ENCODE measurements at regions not wholly inside any gene's neighbourhood (a gene's known extent, or its start where the extent isn't known, plus 50 kb on each side); places are given as distances from the start of the nearest gene placed in this dataset.

GRCh38 chr19:16013851-16014840, 62.1 kb upstream of the TPM4 start:
- H3K4me3 ChIP-seq (ENCODE audit: low read length in 2 of 2) = no peak overlapping the region
- no peaks in the 10 kb centered on the region for H3K4me1 ChIP-seq (ENCODE audit: control insufficient read depth in 1 of 2, insufficient read depth in 2 of 2, low read length in 2 of 2)
- H3K36me3 ChIP-seq (ENCODE audit: control insufficient read depth in 1 of 2, insufficient read depth in 2 of 2, low read length in 1 of 2) = no peaks in the 10 kb centered on the region
- ATAC-seq (ENCODE audit: low FRiP score) (no peak), DNase-seq (peak in 1 of 2 donors; percentile 60)
- no peaks in the 10 kb centered on the region for H3K27me3 ChIP-seq (ENCODE audit: control insufficient read depth in 1 of 2, insufficient read depth in 2 of 2, low read length in 1 of 2)
- intact Hi-C loops (cut with DNase I) = no loop called here
- no peak overlapping the region for H3K27ac ChIP-seq (ENCODE audit: low read depth in 1 of 2, low read length in 2 of 2)
- no peaks in the 10 kb centered on the region for H3K9me3 ChIP-seq (ENCODE audit: control insufficient read depth, low read length)
- 96% methylated on average over 31 of the region's 31 CpGs for WGBS, 2 donors

DNA sequence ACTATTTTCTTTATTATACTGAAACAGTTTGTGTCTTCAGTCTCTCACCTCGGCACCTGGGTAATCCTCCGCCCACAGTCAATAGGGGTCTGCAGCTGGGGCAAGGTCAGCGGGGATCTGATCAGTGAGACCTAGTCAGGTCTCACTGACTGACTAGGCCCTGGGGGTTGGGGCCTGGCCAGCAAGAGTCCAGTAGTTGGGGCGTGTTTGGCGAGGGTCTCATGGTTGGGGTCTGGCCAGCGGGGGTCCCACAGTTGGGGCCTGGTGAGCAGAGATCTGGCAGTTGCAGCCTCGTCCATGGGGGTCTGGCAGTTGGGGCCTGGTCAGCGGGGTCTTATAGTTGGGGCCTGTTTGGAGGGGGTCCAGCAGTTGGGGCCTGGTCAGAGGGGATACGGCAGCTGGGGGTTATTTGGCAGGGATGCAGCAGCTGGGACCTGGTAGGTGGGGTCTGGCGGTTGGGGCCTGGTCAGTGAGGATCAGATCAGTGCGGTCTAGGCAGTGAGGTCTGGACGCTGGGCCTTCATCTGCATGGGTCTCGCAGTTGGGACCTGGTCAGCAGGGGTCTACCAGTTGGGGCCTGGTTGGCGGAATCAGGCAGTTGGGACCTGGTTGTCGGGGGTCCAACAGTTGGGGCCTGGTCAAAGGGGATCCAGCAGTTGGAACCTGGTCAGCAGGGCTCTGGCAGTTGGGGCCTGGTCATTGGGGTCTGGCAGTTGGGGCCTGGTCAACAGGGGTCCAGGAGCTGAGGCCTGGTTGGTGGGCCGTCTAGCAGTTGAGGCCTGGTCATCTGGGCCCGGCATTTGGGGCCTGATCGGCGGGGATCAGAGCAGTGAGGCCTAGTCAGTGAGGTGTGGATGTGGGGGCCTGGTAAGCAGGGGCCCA, 61.1 kb upstream of the TPM4 start:
- DNase-seq (peak in 1 of 2 donors; percentile 67), ATAC-seq (ENCODE audit: low FRiP score) (no peak)
- no peaks in the 10 kb centered on the region for H3K36me3 ChIP-seq (ENCODE audit: control insufficient read depth in 1 of 2, insufficient read depth in 2 of 2, low read length in 1 of 2)
- H3K4me3 ChIP-seq (ENCODE audit: low read length in 2 of 2) = no peak overlapping the region
- intact Hi-C loops (cut with DNase I) = no loop called here
- no peaks in the 10 kb centered on the region for H3K4me1 ChIP-seq (ENCODE audit: control insufficient read depth in 1 of 2, insufficient read depth in 2 of 2, low read length in 2 of 2)
- H3K9me3 ChIP-seq (ENCODE audit: control insufficient read depth, low read length) = no peaks in the 10 kb centered on the region
- H3K27me3 ChIP-seq (ENCODE audit: control insufficient read depth in 1 of 2, insufficient read depth in 2 of 2, low read length in 1 of 2) = no peaks in the 10 kb centered on the region
- WGBS, 2 donors = 92 to 95% methylated on average over 19 of the region's 19 CpGs
- H3K27ac ChIP-seq (ENCODE audit: low read depth in 1 of 2, low read length in 2 of 2) = no peak overlapping the region

DNA sequence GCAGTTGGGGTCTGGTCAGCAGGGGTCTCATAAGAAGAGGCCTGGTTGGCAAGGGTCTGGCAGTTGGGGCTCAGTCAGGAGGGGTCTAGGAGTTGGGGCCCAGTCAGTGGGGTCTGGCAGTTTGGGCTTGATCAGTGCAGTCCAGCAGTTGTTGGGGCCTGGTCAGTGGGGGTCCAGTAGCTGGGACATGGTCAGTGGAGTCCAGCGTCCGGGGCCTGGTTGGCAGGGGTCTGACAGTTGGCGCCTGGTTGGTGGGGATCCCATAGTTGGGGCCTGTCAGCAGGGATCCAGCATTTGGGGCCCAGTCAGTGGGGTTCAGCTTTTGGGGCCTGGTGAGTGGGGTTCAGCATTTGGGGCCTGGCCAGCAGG, 60.5 kb upstream of the TPM4 start:
- WGBS, 2 donors = 81 to 89% methylated on average over 3 of the region's 3 CpGs
- intact Hi-C loops (cut with DNase I) = no loop called here

GRCh38 chr19:16016226-16017137, 59.8 kb upstream of the TPM4 start:
- intact Hi-C loops (cut with DNase I) = no loop called here
- Histone ChIP-seq H3K9me3 (ENCODE audit: control insufficient read depth, low read length) (no peaks in the 10 kb centered on the region), H3K36me3 (ENCODE audit: control insufficient read depth in 1 of 2, insufficient read depth in 2 of 2, low read length in 1 of 2) (no peaks in the 10 kb centered on the region), H3K4me1 (ENCODE audit: control insufficient read depth in 1 of 2, insufficient read depth in 2 of 2, low read length in 2 of 2) (no peaks in the 10 kb centered on the region), H3K27ac (ENCODE audit: low read depth in 1 of 2, low read length in 2 of 2) (no peak overlapping the region), H3K27me3 (ENCODE audit: control insufficient read depth in 1 of 2, insufficient read depth in 2 of 2, low read length in 1 of 2) (no peaks in the 10 kb centered on the region), H3K4me3 (ENCODE audit: low read length in 2 of 2) (no peak overlapping the region)
- 89 to 90% methylated on average over 15 of the region's 15 CpGs for WGBS, 2 donors
- DNase-seq (peak in 1 of 2 donors; percentile 65), ATAC-seq (ENCODE audit: low FRiP score) (no peak)

More for the DNA sequence above, 60.5 kb upstream of the TPM4 start:
- DNase-seq = peak in 1 of 2 donors; percentile 66
- no peaks in the 10 kb centered on the region for H3K27me3 ChIP-seq (ENCODE audit: control insufficient read depth in 1 of 2, insufficient read depth in 2 of 2, low read length in 1 of 2)
- no peaks in the 10 kb centered on the region for H3K9me3 ChIP-seq (ENCODE audit: control insufficient read depth, low read length)
- H3K36me3 ChIP-seq (ENCODE audit: control insufficient read depth in 1 of 2, insufficient read depth in 2 of 2, low read length in 1 of 2) = no peaks in the 10 kb centered on the region
- ATAC-seq (ENCODE audit: low FRiP score) = no peak
- H3K4me3 ChIP-seq (ENCODE audit: low read length in 2 of 2) = no peak overlapping the region
- H3K4me1 ChIP-seq (ENCODE audit: control insufficient read depth in 1 of 2, insufficient read depth in 2 of 2, low read length in 2 of 2) = no peaks in the 10 kb centered on the region
- H3K27ac ChIP-seq (ENCODE audit: low read depth in 1 of 2, low read length in 2 of 2) = no peak overlapping the region

DNA sequence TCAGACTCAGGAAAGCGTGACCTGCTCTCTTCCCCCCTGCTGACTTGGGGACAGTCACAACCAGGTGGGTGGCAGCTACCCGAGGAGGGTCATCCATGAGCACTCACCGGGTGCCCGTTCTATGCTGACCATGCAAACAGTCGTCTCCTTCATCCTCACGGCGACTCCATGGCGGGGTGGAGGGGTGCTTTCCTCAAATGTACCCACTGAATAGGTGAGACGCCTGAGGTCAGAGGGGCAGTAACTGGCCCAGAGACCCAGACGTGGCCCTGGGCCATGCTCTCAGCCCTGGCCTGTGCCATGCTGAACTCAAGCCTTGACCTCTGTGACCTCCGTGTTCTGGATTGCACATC, 59.2 kb upstream of the TPM4 start:
- 92 to 93% methylated on average over 11 of the region's 11 CpGs for WGBS, 2 donors
- peak in 1 of 2 donors; percentile 65 for DNase-seq

GRCh38 chr19:16018106-16018755, 58.1 kb upstream of the TPM4 start:
- Histone ChIP-seq H3K27me3 (ENCODE audit: control insufficient read depth in 1 of 2, insufficient read depth in 2 of 2, low read length in 1 of 2) (no peaks in the 10 kb centered on the region), H3K36me3 (ENCODE audit: control insufficient read depth in 1 of 2, insufficient read depth in 2 of 2, low read length in 1 of 2) (no peaks in the 10 kb centered on the region), H3K4me3 (ENCODE audit: low read length in 2 of 2) (no peak overlapping the region), H3K27ac (ENCODE audit: low read depth in 1 of 2, low read length in 2 of 2) (no peak overlapping the region), H3K4me1 (ENCODE audit: control insufficient read depth in 1 of 2, insufficient read depth in 2 of 2, low read length in 2 of 2) (no peaks in the 10 kb centered on the region), H3K9me3 (ENCODE audit: control insufficient read depth, low read length) (no peaks in the 10 kb centered on the region)
- DNase-seq (peak in 1 of 2 donors; percentile 61), ATAC-seq (ENCODE audit: low FRiP score) (no peak)
- intact Hi-C loops (cut with DNase I) = no loop called here
- WGBS, 2 donors = 89 to 90% methylated on average over 17 of the region's 17 CpGs

More for the DNA sequence above, 59.2 kb upstream of the TPM4 start:
- Histone ChIP-seq H3K4me1 (ENCODE audit: control insufficient read depth in 1 of 2, insufficient read depth in 2 of 2, low read length in 2 of 2) (no peaks in the 10 kb centered on the region), H3K36me3 (ENCODE audit: control insufficient read depth in 1 of 2, insufficient read depth in 2 of 2, low read length in 1 of 2) (no peaks in the 10 kb centered on the region), H3K27me3 (ENCODE audit: control insufficient read depth in 1 of 2, insufficient read depth in 2 of 2, low read length in 1 of 2) (no peaks in the 10 kb centered on the region), H3K4me3 (ENCODE audit: low read length in 2 of 2) (no peak overlapping the region), H3K27ac (ENCODE audit: low read depth in 1 of 2, low read length in 2 of 2) (no peak overlapping the region), H3K9me3 (ENCODE audit: control insufficient read depth, low read length) (no peaks in the 10 kb centered on the region)
- intact Hi-C loops (cut with DNase I) = no loop called here
- no peak for ATAC-seq (ENCODE audit: low FRiP score)

GRCh38 chr19:16018801-16019551, 57.3 kb upstream of the TPM4 start:
- DNase-seq = peak in 1 of 2 donors; percentile 56
- ATAC-seq (ENCODE audit: low FRiP score) = no peak
- H3K27me3 ChIP-seq (ENCODE audit: control insufficient read depth in 1 of 2, insufficient read depth in 2 of 2, low read length in 1 of 2) = no peaks in the 10 kb centered on the region
- H3K4me1 ChIP-seq (ENCODE audit: control insufficient read depth in 1 of 2, insufficient read depth in 2 of 2, low read length in 2 of 2) = no peaks in the 10 kb centered on the region
- no peak overlapping the region for H3K4me3 ChIP-seq (ENCODE audit: low read length in 2 of 2)
- H3K36me3 ChIP-seq (ENCODE audit: control insufficient read depth in 1 of 2, insufficient read depth in 2 of 2, low read length in 1 of 2) = no peaks in the 10 kb centered on the region
- no peak overlapping the region for H3K27ac ChIP-seq (ENCODE audit: low read depth in 1 of 2, low read length in 2 of 2)
- intact Hi-C loops (cut with DNase I) = no loop called here
- 77 to 80% methylated on average over 13 of the region's 13 CpGs for WGBS, 2 donors
- H3K9me3 ChIP-seq (ENCODE audit: control insufficient read depth, low read length) = no peaks in the 10 kb centered on the region
